GM18502 (cell line): ENCODE measurements at regions not wholly inside any gene's neighbourhood (a gene's known extent, or its start where the extent isn't known, plus 50 kb on each side); places are given as distances from the start of the nearest gene placed in this dataset.

ENCODE experiments used
- ATAC-seq: cut with Tn5 transposase; IDR thresholded peaks from one replicate; pipeline ENCODE4 v1.9.1; 2021; ENCODE audit warnings: mild to moderate bottlenecking; ENCODE audit not compliant: unreplicated experiment, poor library complexity

DNA sequence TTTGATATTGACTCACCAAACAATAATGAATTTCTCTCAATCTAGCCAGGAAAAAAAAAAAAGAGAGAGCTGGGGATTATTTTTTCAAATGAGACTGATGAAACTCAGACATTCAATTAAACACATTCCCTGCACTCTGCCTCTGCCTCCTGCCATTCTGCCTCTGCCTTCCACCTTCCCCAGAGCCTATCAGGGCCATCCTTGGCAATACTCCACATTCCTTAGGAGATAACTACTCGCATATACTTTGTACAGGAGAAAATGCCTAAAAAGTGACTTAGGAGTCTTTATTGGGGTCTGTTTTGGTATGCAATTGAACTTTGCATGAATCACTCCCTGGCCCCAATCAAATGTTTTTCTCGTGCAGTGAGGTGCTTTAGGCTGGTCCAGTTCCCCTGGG, 246.6 kb upstream of the PLET1 start:
- ATAC-seq, result no peak

DNA sequence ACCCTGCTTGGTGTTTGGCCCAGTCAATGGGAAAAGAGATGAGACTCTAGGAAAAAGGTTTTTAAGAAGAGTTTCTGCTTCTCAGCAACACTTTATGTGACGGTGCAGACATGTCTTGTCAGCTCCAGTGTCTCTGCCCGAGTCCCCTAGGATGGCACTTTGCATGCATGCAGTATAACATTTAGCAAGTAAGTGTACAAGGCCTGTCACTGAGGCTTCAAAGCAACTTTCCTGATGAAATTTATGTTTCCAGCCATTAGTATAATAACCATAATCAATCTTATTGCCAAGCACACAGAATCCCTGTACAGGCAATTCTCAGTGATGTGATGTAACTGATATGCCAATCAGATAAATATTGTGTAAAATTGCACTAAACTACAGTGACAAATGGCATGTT, 248.1 kb upstream of the PLET1 start:
- no peak for ATAC-seq

DNA sequence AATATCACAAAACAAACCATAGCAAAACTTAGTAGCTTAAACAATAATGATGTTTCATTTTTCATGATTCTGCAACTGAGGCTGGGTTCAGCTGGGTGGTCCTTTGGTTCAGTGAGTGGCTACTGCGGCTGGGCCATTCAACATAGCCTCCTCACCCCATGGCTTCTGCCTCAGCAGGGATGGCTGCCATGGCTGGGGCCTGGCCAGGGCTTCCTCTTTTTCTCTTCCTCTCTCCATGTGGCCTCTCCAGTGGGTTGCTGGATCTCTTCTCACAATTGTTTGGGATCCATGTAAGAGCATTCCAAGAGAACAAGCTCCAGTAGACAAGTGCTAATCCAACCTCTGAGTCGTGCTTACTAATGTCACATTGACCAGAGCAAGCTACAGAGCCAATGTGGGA, 248.6 kb upstream of the PLET1 start:
- no peak for ATAC-seq

DNA sequence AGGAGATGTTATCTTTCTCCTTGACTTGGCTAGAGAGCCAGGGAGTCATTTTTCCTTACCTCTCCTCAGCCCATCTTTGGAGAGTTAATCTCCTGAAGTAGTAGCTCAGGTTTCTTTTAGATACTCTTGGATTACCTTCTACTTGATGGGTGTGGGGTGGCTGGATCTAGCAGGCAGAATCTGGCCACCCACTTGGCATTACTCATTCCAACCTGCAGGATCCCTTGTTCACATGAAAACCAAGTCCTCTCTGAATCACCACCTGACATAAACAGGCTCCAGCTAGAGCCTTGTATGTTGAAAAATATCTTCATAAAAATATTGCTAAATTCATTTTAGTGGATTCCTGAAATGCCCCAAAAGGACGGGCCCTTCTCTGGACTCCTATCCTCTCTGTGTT, 250.6 kb upstream of the PLET1 start:
- no peak for ATAC-seq

DNA sequence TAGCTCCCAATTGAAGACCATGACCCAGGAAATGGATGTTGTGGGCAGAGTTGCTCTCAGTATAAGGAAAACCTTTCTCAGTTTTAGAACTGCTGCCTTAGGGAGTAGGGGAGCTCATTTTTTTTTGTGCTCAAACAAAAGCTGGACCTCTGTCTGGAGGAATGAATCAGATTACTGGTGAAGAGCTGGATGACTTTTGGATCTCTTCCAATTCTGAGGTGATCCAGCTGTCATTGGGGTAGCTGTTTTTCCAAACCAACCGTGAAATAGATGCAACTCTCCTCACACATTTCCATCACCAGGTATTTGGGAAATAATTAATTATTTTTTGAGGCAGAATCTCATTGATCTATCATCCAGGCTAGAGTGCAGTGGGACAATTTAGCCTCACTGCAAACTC, 251.3 kb upstream of the PLET1 start:
- no peak for ATAC-seq

DNA sequence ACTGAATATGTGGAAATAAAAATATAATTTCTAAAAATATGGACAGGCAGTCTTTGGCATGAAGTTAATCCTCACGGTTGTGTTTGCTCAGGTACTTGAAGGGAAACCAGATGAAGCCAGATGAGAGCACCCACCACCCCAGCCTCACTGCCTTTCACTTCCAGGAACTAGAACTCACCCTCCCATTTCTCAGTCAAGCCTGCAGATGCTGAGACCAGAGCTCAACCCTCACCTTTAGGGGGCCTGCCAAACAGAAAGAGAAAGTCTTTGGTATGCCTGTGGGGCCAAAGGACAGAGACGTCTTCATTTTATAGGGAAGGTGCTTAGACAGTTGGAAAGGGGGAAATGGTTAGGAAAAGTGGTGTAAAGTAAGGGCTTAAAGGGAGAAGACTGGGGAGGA, 252.8 kb upstream of the PLET1 start:
- ATAC-seq, result no peak

DNA sequence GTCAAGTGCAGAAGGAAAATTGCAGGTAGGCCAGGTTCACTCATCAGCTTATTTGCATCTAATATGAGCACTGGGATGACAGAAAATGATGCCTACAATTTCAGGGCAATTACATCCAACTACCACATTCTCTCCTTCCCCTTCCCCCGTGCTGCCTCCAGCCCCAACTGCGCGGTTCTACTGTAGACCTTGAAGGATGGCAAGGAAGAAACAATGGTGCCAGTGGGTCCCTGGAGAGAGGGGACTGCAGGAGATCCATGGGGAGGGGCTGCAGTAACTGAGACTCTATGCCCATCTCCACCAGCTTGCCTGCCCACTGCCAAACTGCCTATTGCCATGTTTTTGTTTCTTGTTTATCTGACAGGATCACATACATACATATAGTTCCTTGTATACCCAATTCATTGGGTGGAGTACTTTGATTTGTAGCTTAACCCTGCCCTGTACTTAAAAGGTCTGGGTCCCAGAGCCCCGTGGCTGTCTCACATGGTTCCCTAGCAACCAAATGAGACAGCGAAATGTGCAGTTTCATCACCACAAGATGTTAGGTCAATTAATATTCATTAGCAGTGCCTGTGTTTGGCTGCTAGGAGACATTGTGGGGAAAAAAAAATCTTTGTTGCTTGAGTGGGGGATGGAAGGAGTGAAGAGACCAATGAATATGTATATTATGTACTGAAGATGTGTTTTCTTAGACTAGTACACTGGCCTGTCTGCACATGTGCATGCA, 253.5 kb upstream of the PLET1 start:
- no peak for ATAC-seq

DNA sequence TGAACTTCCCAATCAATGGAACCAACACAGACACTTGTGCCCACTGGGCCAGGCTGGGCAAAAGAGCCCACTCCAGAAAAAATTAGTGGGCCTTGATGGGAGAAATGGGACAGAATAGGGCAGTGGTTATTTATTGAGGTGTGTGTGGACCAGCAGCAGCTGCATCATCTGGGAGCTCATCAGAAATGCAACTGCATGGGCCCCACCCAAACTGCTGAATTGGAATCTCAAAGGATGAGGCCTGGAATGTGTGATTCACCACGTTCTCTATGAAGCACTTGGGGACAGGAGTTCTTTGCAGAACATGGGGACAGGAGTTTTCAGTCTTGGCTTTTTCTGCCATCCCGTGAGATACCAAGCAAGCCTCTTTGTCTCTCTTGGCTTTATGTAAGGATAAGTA, 255.6 kb upstream of the PLET1 start:
- ATAC-seq, result no peak

DNA sequence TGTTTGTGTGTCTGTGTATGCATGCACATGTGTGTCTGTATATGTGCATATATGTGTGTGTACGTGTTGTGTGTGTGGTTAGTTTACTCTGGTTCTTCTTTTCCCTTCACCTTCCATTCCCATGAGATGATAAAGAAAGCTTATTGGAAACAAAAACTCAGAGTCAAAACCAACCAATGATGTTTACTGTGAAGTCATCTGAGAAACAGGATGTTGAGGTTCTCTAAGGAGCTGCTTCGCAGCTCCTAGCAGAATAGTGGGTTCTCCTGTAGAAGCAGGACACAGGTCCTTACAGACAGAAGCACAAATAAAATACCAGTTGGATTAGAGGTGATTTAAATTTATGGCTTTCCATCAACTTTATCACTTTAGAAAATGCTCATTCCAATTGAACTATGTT, 256.1 kb upstream of the PLET1 start:
- no peak for ATAC-seq

DNA sequence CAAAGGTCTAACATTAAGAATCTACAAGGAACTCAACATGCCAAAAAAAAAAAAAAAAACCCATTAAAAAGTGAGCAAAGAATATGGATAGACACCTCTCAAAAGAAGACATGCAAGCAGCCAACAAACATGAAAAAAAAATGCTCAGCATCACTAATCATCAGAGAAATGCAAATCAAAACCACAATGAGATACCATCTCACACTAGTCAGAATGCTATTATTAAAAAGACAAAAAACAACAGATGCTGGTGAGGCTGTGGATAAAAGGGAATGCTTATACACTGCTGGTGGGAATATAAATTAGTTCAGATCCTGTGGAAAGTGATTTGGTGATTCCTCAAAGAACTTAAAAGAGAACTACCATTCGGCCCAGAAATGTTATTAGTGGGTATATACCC, 257.7 kb upstream of the PLET1 start:
- no peak for ATAC-seq

DNA sequence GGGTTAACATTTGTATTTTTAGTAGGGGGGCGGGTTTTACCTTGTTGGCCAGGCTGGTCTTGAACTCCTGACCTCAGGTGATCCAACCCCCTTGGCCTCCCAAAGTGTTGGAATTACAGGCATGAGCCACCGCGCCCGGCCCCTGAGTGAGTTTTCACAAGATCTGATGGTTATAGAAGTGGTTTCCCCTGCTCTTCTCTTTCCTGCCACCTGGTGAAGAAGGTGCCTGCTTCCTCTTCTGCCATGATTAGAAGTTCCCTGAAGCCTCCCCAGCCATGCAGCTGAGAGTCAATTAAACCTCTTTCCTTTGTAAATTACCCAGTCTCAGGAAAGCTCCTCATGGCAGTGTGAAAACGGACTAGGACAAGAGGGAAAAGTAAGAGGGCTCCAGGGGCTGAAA, 259.1 kb upstream of the PLET1 start:
- ATAC-seq, result no peak

DNA sequence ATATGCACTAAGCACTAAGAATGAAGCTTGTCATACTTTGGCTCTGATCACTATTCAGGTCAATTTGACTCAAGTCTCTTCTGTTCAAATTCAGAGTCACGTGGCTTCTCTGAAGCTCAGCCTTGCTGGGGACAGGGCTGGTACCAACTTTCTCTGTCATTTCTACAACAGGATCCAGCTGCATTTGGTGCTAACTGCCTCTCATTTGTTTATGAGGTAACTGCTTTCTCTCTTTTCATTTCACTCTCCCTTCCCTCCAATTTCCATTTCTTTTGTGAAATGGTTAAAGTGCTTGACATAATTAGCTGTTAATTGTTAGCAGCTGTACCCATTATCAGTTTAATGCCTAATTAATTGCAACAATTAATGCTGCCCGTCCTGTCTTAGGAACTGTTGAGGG, 259.7 kb upstream of the PLET1 start:
- no peak for ATAC-seq

DNA sequence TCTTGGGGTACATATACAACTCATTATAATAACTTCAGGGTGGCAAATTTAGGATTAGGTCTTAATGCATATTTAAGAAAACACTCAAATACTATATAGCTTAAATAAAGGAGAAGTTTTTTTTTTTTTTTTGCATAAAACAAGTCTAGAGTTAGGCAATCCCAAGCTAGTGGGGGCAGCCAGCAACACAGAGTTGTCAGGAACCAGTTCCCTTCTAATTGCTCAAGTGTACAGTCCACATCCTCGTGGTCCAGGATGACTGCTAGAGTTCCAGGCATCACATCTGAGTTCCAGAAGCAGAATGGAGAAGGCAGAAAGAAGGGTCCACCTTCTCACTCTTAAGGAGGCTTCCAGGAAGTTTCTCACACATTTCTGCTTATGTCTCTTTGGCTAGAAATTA, 261.9 kb upstream of the PLET1 start:
- ATAC-seq, result no peak

DNA sequence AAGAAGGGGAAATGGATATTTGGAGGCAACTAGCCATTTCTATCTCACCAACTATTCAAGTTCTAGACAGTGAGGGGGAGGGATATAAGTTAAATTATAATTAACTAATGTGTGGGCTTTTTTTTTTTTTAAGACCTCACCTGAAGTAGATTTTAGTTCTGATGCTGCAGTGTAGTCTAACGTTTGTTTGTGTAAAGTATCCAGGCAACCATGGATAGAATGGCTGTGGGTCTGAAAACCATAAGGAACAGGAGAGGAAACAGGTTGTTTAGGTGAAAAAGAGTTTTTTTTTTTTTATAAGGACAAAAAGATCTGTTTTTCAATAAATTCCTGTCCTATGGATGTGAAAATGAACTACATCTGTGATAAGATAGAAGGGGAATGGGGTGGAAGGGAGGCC, 262.4 kb upstream of the PLET1 start:
- no peak for ATAC-seq

DNA sequence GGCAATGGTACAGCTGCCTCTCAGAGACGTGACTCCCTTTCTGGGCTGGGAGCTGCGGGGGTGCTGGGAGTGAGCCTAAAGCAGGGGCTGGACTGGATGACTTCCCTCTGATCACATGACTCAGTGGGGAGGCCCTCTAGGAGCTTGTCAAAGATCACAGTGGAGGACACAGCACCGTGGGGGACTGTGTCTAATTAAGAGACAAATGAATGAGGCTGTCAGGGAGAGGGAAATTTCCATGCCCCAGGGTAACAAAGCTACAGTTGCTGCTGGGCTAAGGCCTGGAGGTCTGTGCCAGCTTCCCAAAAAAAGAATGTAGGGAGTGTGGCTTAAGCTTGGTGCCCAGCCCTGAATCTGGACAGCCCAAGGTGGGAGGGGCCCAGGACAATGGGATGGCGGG, 262.8 kb upstream of the PLET1 start:
- ATAC-seq, result no peak

DNA sequence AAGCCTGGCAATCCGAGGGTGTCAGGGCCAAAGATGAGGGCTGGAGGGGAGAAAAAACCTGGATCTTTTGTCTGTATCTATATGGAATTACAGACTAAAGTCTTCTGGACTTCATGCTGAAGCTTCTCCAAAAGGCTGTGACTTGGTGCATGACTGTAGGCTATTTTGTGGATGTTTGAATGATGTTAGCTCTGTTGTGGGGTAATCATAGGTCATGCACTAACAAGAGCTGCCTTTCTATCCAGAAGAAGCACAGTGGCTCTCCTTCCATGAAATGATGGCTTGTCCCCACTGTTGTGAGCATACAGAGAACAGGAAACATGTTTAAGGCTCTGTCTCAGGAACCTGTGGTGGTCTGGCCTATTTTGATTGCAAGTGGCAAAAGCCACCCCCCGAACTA, 263.3 kb upstream of the PLET1 start:
- no peak for ATAC-seq

DNA sequence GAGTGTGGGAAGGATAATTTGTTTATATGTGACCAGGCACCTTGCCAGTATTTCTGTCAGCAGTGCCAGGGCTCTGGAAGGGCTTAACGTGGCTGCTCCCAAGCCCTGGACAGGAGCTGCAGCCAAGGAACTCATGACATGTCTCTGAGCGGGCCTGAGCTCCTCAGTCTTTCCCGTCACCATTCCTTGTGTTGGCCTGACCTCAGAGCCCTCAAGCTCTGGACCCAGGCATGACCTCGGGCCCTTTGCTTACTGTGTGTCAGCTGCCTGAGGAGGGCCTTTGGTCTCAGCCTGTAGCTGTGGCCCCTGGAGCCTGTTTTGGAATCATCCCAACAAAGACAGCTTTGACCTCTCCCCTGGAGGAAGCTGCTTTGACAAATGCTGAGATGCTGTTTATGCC, 264.1 kb upstream of the PLET1 start:
- ATAC-seq, result no peak

DNA sequence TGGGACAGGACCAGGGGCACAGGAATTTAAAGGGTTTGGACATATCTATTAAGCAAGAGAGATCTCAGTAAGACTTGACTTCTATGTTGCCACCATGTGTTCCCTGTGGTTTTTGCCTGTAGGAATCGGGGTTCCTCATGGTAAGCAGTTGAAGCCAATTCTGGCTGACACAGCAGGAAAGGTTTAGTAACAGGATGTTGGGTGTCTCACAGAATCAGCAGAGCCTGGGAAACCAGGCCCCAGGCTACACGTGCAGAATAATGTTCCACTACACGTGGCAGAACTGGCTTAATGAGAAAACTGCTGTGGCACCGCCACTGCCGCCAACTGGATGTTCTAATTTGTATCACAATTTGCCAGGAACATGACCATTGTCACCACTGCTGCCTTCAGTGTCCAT, 264.6 kb upstream of the PLET1 start:
- ATAC-seq, result no peak

DNA sequence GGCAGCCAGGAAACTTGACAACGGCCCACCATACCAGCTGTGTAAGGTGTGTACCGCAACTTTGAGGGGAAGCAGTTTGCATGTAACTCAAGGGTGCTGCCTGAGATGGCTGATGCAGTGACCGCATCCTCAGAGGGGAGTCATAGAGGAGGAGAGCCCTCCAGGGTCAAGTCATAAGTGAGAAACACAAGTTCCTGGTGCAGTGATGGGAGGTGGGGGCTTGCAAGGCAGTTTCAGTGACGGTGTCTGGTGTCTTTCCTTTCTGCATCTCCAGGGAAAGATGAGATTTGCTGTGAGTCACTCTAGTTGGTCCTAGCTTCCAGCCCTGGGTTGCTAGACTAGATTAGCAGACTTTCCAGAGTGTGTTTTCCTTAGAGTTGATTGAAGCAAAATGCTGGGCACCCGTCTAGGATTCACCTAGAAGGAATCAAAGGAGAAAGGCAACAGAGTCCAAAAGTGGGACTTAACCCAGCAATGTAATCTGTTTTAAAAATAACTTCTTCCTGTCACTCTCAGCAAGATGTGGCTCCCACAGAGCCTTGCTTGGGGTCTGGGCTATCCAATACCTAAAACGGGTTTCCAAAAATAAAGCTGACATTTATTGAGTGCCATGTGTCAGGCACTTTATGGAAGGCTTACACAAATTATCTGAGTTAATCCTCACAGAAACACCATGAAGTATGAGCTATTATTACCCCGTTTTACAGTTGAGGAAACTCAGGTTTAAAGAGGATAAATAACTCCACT, 265.4 kb upstream of the PLET1 start:
- no peak for ATAC-seq

DNA sequence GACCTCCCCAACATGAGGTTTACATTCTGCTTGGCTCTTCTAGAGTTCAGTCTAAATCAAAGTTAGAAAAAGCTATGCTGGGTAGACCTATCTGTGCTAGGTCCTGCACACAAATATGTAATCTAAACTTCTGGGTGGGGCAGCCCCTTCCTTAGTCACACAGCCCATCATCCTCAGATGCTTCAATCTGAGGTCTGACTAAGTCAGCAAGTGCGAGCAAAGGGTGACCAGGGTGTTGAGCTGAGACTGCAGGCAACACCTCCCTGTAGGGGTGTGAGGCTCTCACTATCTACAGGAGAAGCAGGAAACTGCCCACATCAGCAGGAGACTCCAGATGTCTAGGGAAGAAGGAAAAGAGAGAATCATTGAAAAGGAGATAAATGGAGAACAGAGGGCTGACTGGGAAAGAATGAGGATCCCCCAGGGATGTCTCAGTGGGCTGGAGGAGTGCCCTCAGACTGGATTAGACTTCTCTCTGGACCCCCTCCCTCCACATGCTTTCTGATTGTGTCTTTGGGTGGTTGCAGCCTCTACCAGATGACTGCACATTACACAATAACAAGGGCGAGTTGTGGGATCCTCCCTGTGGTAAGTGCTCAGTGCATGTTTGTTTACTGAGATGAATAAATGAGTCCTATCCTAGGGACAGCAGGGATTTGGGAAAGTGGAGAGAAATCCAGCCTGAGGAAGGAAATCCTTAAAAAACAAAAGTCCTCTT, 266.2 kb upstream of the PLET1 start:
- ATAC-seq, result no peak

DNA sequence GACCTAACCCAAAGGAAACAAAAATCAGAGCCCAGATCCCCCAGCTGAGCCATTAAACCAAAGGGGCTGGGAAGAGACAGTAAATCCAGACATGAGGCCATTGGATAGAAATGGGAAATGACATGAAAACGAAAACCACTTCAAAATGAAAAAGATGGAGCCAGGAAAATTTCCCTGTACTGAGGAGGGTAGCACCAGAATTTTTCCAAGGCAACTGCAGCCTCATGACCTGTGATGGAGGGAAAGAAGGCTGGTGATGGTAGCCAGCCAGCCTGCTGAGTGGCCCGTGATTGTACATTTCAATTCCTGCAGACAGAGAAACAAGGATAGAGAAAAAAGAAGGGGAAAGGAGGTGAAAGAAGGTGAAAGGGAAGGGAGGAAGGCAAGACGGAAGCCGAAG, 268.4 kb upstream of the PLET1 start:
- ATAC-seq, result no peak

DNA sequence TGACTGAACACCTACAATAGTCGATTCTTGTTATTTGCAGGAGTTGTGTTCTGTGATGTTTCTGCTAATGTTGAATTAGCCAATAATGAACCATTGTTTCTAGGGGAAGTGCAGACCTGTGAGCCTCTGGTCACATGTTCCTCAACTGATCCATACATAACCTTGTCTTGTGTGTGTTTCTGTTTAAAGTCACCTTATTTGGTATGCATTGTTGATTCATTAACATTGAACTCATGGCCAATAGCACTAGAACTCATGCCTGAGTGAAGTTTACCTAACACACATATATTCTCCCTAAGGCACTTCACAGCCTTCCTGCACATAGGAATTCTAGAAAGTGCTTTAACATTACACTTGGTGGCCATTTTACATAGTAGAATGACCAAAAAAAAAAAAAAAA, 271.8 kb upstream of the PLET1 start:
- ATAC-seq, result no peak
